Activated CD4-positive, alpha-beta T cell treated with anti-CD3 and anti-CD28 coated beads, Interleukin-10, Interleukin-2, amounts not matched to agents 100 ng/mL and 50 ng/mL, durations not matched to agents 16 hours and 8 hours (primary cell): ENCODE measurements at regions not wholly inside any gene's neighbourhood (a gene's known extent, or its start where the extent isn't known, plus 50 kb on each side); places are given as distances from the start of the nearest gene placed in this dataset.
"Not testable (repeated sequence)": the region's sequence is repeated elsewhere in the genome, so short reads cannot be mapped to it uniquely, and the experiment has no call there.

ENCODE experiments used
- DNase-seq: peaks from one replicate; pipeline ENCODE4 v3.0.0-alpha.2; 2020

GRCh38 chr14:95818581-95818980 is 58.1 kb upstream of the TUNAR start:
- no peak for DNase-seq

- no peak for DNase-seq
Observed at GRCh38 chr14:95817271-95817670, 59.4 kb upstream of the TUNAR start.

- DNase-seq = no peak
Observed at GRCh38 chr14:95816539-95816938, 60.1 kb upstream of the TUNAR start.

GRCh38 chr14:95815226-95815690 is 61.4 kb upstream of the TUNAR start:
- DNase-seq = no peak

GRCh38 chr14:95814363-95815225 is 62.0 kb upstream of the TUNAR start:
- DNase-seq = no peak

GRCh38 chr14:95811813-95812212 is 64.8 kb upstream of the TUNAR start:
- no peak for DNase-seq

GRCh38 chr14:95808371-95808770 is 68.3 kb upstream of the TUNAR start:
- DNase-seq = no peak

- DNase-seq = no peak
Observed at GRCh38 chr14:95796788-95797187, 79.8 kb upstream of the TUNAR start.

GRCh38 chr14:95787941-95788340 is 74.0 kb upstream of the TCL1A start:
- no peak for DNase-seq

- DNase-seq = no peak
Observed at GRCh38 chr14:95786566-95786965, 72.6 kb upstream of the TCL1A start.

GRCh38 chr14:95784137-95784536 is 70.2 kb upstream of the TCL1A start:
- DNase-seq = no peak

- DNase-seq = no peak
Observed at GRCh38 chr14:95776798-95777534, 63.0 kb upstream of the TCL1A start.

- peak; percentile 62 for DNase-seq
Observed at GRCh38 chr14:95774265-95775160, 60.6 kb upstream of the TCL1A start.

- DNase-seq = no peak
Observed at GRCh38 chr14:95770777-95771176, 56.9 kb upstream of the TCL1A start.

- no peak for DNase-seq
Observed at GRCh38 chr14:95769976-95770375, 56.1 kb upstream of the TCL1A start.

GRCh38 chr14:95769431-95769830 is 55.5 kb upstream of the TCL1A start:
- not testable (repeated sequence) for DNase-seq

GRCh38 chr14:95765051-95765450 is 51.1 kb upstream of the TCL1A start:
- DNase-seq = no peak

GRCh38 chr14:95763875-95764274 is 50.0 kb upstream of the TCL1A start:
- no peak for DNase-seq
